ENCODE measurements at regions not wholly inside any gene's neighbourhood (a gene's known extent, or its start where the extent isn't known, plus 50 kb on each side); places are given as distances from the start of the nearest gene placed in this dataset.
"Not testable (repeated sequence)": the region's sequence is repeated elsewhere in the genome, so short reads cannot be mapped to it uniquely, and the experiment has no call there.

DNA sequence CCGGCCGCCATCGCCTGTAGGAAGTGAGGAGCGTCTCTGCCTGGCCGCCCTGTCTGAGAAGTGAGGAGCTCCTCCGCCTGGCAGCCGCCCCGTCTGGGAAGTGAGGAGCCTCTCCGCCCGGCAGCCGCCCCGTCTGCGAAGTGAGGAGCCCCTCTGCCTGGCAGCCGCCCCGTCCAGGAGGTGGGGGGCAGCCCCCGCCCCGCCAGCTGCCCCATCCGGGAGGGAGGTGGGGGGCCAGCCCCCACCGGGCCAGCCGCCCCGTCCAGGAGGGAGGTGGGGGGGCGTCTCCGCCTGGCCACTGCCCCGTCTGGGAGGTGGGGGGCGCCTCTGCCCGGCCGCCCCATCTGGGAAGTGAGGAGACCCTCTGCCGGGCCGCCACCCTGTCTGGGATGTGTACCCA, 70.6 kb upstream of the HPF1 start:
- POLR2A ChIA-PET (ENCODE audit: partially characterized antibody): not testable (repeated sequence)

More for the DNA sequence above, 70.6 kb upstream of the HPF1 start:
- H3K27ac ChIP-seq (ENCODE audit: low read depth, low read length); H3K18ac ChIP-seq (ENCODE audit: extremely low read depth, low read length); H3K56ac ChIP-seq (replicated peaks; ENCODE audit: insufficient read length, low read depth, low read length); H2BK5ac ChIP-seq (ENCODE audit: low read depth, low read length); H3K4me3 ChIP-seq (ENCODE audit: extremely low read depth in 1 of 4, insufficient read depth in 2 of 4, low read depth in 3 of 4, low read length in 4 of 4); H2BK120ac ChIP-seq (replicated peaks; ENCODE audit: low read depth, low read length); CTCF ChIA-PET (ENCODE audit: partially characterized antibody); H3K14ac ChIP-seq (ENCODE audit: insufficient read length); H2AFZ ChIP-seq (ENCODE audit: low read length); H4K91ac ChIP-seq (replicated peaks; ENCODE audit: insufficient read length, low read length); H2BK15ac ChIP-seq (ENCODE audit: low read length); H3K36me3 ChIP-seq (ENCODE audit: control insufficient read depth in 2 of 4, insufficient read depth in 4 of 4, low read length in 3 of 4); H3K23me2 ChIP-seq (ENCODE audit: low read depth, low read length); H3K4ac ChIP-seq (replicated peaks; ENCODE audit: insufficient read length, low read depth, low read length); H4K5ac ChIP-seq (ENCODE audit: insufficient read length, low read depth, low read length); H3K4me2 ChIP-seq (ENCODE audit: insufficient read depth in 1 of 2, low read depth in 2 of 2, low read length in 2 of 2); H4K20me1 ChIP-seq (replicated peaks in 1 of 2; ENCODE audit: control insufficient read depth in 1 of 2, insufficient read depth in 2 of 2, low read length in 2 of 2); H3K27me3 ChIP-seq (replicated peaks in 1 of 4; ENCODE audit: control insufficient read depth in 3 of 4, extremely low read depth in 1 of 4, insufficient read depth in 3 of 4, low read length in 3 of 4); H2AK5ac ChIP-seq (ENCODE audit: low read depth, low read length); H3K9ac ChIP-seq (replicated peaks in 1 of 4; ENCODE audit: extremely low read depth in 1 of 4, low read depth in 3 of 4, low read length in 3 of 4); H4K8ac ChIP-seq (ENCODE audit: extremely low read depth, insufficient read depth, low read length); H2BK20ac ChIP-seq (ENCODE audit: low read length); DNase-seq (ENCODE audit: low read depth in 1 of 2, low spot score in 2 of 2); H2BK12ac ChIP-seq (ENCODE audit: low read depth, low read length); H3K79me2 ChIP-seq (ENCODE audit: control insufficient read depth in 1 of 2, insufficient read depth in 2 of 2, low read length in 2 of 2); FAIRE-seq; H3K23ac ChIP-seq (ENCODE audit: insufficient read length); H3K79me1 ChIP-seq (ENCODE audit: low read depth, low read length); H3K4me1 ChIP-seq (replicated peaks in 1 of 4; ENCODE audit: control insufficient read depth in 3 of 4, insufficient read depth in 4 of 4, low read length in 3 of 4): not testable (repeated sequence)
- H3K9me3 ChIP-seq (ENCODE audit: insufficient read depth in 2 of 2, low read depth in 1 of 2, low read length in 1 of 2): peaks cover 0 to 12% of the 10 kb centered on the region in 2 experiments; a peak in 2 of 4 replicates
- WGBS, 2 experiments (ENCODE audit: extremely low coverage in 1 of 2, insufficient coverage in 1 of 2, insufficient read length in 1 of 2, insufficient replicate concordance in 2 of 2, low coverage in 1 of 2, low lambda C conversion rate in 2 of 2, missing lambda C conversion rate in 1 of 2): 98% methylated on average over 8 of the region's 29 CpGs; no CpG with 5 or more reads in 1 of the 2 experiments

Measured in H1 (cell line).